ENCODE measurements at regions not wholly inside any gene's neighbourhood (a gene's known extent, or its start where the extent isn't known, plus 50 kb on each side); places are given as distances from the start of the nearest gene placed in this dataset.

DNA sequence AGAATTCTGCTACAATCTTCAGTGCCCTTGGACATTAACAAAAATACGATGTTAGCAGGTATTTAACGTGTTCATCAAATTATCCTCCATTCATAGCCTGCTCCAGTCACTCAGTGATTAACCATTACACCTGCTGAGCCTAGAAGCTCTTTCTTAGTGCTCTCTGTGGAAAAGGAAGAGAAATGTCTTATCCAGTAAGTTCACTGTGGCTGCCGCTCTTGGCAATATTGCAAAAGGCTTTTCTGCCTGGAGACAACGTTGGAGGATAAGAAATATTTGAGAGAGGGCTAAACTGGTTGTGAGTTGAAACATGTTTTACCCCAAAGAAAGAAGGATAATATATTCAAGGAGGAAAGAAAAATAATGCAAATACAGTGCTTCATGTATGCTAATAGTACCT is 217.4 kb upstream of the HSF2 start:
- TF ChIP-seq MYC (IDR thresholded peaks at IDR 0.05; ENCODE audit: low read depth, low read length) (no peak), MYC (CRISPR knock-in tag; IDR thresholded peaks at IDR 0.05; ENCODE audit: borderline replicate concordance, low read depth) (no peak), MTA2 (IDR thresholded peaks at IDR 0.05; ENCODE audit: low read depth) (no peak), SETDB1 (IDR thresholded peaks at IDR 0.05; ENCODE audit: low read length) (no peak), POLR2AphosphoS5 (IDR thresholded peaks at IDR 0.05; ENCODE audit: control insufficient read depth, insufficient read depth, low read depth, low read length) (no peak), SMAD3 (CRISPR knock-in tag; conservative IDR thresholded peaks at IDR 0.05) (no peak), KLF13 (tag; IDR thresholded peaks at IDR 0.05; ENCODE audit: borderline replicate concordance, low read depth) (no peak), SNIP1 (IDR thresholded peaks at IDR 0.05; ENCODE audit: low read depth) (no peak)
- TF ChIP-seq, protein P1, sequence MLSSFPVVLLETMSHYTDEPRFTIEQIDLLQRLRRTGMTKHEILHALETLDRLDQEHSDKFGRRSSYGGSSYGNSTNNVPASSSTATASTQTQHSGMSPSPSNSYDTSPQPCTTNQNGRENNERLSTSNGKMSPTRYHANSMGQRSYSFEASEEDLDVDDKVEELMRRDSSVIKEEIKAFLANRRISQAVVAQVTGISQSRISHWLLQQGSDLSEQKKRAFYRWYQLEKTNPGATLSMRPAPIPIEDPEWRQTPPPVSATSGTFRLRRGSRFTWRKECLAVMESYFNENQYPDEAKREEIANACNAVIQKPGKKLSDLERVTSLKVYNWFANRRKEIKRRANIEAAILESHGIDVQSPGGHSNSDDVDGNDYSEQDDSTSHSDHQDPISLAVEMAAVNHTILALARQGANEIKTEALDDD (IDR thresholded peaks at IDR 0.05): no peak
- TF ChIP-seq, protein P2, sequence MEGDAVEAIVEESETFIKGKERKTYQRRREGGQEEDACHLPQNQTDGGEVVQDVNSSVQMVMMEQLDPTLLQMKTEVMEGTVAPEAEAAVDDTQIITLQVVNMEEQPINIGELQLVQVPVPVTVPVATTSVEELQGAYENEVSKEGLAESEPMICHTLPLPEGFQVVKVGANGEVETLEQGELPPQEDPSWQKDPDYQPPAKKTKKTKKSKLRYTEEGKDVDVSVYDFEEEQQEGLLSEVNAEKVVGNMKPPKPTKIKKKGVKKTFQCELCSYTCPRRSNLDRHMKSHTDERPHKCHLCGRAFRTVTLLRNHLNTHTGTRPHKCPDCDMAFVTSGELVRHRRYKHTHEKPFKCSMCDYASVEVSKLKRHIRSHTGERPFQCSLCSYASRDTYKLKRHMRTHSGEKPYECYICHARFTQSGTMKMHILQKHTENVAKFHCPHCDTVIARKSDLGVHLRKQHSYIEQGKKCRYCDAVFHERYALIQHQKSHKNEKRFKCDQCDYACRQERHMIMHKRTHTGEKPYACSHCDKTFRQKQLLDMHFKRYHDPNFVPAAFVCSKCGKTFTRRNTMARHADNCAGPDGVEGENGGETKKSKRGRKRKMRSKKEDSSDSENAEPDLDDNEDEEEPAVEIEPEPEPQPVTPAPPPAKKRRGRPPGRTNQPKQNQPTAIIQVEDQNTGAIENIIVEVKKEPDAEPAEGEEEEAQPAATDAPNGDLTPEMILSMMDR (IDR thresholded peaks at IDR 0.05 in 2 of 3, conservative IDR thresholded peaks at IDR 0.05 in 1 of 3; ENCODE audit: insufficient read depth in 2 of 3, low read depth in 1 of 3, low read length in 3 of 3): no peak

Measured in K562 (cell line).